NT2/D1 (cell line): ENCODE measurements at regions not wholly inside any gene's neighbourhood (a gene's known extent, or its start where the extent isn't known, plus 50 kb on each side); places are given as distances from the start of the nearest gene placed in this dataset.

ENCODE experiments used
- SUZ12 ChIP-seq: IDR thresholded peaks from 2 replicates; pipeline ENCODE4 v1.6.1; 2011; ENCODE audit not compliant: insufficient read length, insufficient read depth; ENCODE audit errors: extremely low read depth
- YY1 ChIP-seq: IDR thresholded peaks from 2 replicates; pipeline ENCODE4 v1.6.1; 2011; ENCODE audit not compliant: insufficient read length, insufficient read depth
- ZNF274 ChIP-seq: IDR thresholded peaks from 2 replicates; pipeline ENCODE4 v1.6.1; 2011; ENCODE audit warnings: mild to moderate bottlenecking, low read depth, low read length

- TF ChIP-seq ZNF274 (no peak), SUZ12 (no peak), YY1 (no peak)
Observed at GRCh38 chr11:121839781-121840180, 276.2 kb downstream of the BLID start.
